ENCODE measurements at regions not wholly inside any gene's neighbourhood (a gene's known extent, or its start where the extent isn't known, plus 50 kb on each side); places are given as distances from the start of the nearest gene placed in this dataset.

DNA sequence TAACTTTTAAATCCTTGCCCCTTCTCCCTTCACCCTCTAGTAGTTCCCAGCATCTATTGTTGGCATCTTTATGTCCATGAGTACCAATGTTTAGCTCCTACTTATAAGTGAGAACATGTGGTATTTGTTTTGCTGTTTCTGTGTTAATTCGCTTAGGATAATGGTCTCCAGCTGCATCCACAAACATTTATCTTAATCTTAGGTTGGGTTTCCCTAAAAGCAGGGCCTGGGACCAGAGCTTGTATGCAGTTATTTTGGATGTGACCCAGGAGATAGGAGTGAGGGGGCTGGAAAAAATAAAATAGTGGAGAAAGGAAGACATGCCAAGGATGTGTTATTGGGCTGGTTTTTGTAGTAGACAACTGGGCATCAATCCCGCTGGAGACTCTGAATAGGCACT, 571.8 kb downstream of the CCSER2 start:
- no peak for TF ChIP-seq POLR2A (IDR thresholded peaks at IDR 0.05)
- TF ChIP-seq, protein P1, sequence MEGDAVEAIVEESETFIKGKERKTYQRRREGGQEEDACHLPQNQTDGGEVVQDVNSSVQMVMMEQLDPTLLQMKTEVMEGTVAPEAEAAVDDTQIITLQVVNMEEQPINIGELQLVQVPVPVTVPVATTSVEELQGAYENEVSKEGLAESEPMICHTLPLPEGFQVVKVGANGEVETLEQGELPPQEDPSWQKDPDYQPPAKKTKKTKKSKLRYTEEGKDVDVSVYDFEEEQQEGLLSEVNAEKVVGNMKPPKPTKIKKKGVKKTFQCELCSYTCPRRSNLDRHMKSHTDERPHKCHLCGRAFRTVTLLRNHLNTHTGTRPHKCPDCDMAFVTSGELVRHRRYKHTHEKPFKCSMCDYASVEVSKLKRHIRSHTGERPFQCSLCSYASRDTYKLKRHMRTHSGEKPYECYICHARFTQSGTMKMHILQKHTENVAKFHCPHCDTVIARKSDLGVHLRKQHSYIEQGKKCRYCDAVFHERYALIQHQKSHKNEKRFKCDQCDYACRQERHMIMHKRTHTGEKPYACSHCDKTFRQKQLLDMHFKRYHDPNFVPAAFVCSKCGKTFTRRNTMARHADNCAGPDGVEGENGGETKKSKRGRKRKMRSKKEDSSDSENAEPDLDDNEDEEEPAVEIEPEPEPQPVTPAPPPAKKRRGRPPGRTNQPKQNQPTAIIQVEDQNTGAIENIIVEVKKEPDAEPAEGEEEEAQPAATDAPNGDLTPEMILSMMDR (IDR thresholded peaks at IDR 0.05 in 4 of 5, conservative IDR thresholded peaks at IDR 0.05 in 1 of 5): no peak
